AG04450 (cell line): ENCODE measurements at regions not wholly inside any gene's neighbourhood (a gene's known extent, or its start where the extent isn't known, plus 50 kb on each side); places are given as distances from the start of the nearest gene placed in this dataset.
A peak's percentile ranks its signal among the peaks of the same experiment; 100 is the strongest.

Source experiments
- CTCF ChIA-PET: fragments of 300-600, 350-600 bp; formaldehyde crosslinking; extraction: SDS; loops from one replicate; lab custom pipeline; 2022; ENCODE audit warnings: antibody characterized with exemption, inconsistent platforms; lab: Charles Lee
- POLR2A ChIA-PET: fragments of 350-600 bp; formaldehyde crosslinking; extraction: SDS; loops from one replicate; lab custom pipeline; 2021; ENCODE audit warnings: antibody characterized with exemption, inconsistent platforms; lab: Yijun Ruan, JAX
- DNase-seq: peaks from one replicate; pipeline ENCODE4 v3.0.0-alpha.2; 2011; ENCODE audit warnings: low read depth, low spot score
- H3K27ac ChIP-seq: one replicate; pipeline ENCODE4 v1.5.1; 2012; ENCODE audit warnings: low read depth, low read length, control low read depth
- H3K27me3 ChIP-seq: one replicate; pipeline ENCODE4 v1.6.0; 2012; ENCODE audit warnings: low read length; ENCODE audit not compliant: control insufficient read depth, insufficient read depth
- H3K4me3 ChIP-seq: 2 replicates; pipeline ENCODE4 v1.5.1; 2011; ENCODE audit warnings: mild to moderate bottlenecking, low read depth, low read length, control low read depth
- H3K9me3 ChIP-seq: 2 replicates; pipeline ENCODE4 v1.5.1; 2012; ENCODE audit warnings: low read length; ENCODE audit not compliant: control insufficient read depth, insufficient read depth
- TF ChIP-seq, protein P1 (sequence below): IDR thresholded peaks from 2 replicates; pipeline ENCODE4 v1.5.1; 2011; ENCODE audit warnings: low read depth, low read length, control low read depth, inconsistent platforms

DNA sequence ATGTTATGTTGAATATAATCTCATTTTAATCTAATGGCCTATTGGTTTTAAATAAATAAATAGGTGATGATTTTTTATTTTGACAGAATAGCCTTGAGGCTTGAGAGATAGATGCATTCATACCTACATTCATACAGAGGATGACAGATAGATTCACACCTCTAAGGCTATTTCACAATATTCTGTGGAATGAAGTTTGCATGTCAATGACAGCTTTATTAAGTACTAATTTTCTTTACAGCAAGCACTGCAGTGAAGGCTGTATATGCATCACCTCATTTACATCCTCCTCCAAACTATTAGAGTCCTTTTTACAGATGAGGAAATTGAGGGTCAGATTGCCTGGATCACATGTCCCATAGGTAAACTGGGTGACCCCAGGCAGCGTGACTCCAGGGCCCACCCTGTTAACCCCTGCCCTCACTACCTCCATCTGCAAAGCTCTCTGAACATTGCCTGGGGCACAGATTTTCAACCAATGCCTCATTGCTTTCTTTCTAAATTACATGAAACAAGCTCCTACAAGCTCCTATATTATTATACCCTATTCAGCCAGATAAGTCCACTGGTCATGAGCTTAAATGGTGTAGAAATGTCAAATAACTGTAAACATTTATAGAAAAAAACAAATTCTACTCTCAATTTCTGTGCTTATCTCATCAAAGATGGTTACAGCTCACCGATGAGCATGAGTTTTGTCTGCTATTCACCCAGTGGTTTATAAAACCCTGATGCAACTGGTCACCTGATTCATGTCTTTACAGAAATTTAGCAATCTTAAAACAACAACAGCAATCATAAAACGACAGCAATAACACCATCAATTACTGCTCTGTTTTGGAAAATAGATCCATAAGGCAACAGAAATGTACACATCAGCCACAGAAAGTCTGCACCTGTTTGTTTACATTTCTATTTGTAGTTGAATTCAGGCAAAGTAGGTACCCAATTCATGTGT is 338.0 kb downstream of the NSG2 start:
- Histone ChIP-seq H3K27ac (peak overlapping the region; percentile 13), H3K27me3 (no peaks in the 10 kb centered on the region), H3K4me3 (no peak overlapping the region), H3K9me3 (peaks cover 10% of the 10 kb centered on the region)
- ChIA-PET CTCF (interaction anchor here (1.0 to 1.4 kb wide), 2 partner anchors 56 to 66 kb away, joined by 3 to 8 read pairs; no protein-coding TSS in a partner anchor), POLR2A (no interaction called here)
- no peak for DNase-seq
- TF ChIP-seq, protein P1, sequence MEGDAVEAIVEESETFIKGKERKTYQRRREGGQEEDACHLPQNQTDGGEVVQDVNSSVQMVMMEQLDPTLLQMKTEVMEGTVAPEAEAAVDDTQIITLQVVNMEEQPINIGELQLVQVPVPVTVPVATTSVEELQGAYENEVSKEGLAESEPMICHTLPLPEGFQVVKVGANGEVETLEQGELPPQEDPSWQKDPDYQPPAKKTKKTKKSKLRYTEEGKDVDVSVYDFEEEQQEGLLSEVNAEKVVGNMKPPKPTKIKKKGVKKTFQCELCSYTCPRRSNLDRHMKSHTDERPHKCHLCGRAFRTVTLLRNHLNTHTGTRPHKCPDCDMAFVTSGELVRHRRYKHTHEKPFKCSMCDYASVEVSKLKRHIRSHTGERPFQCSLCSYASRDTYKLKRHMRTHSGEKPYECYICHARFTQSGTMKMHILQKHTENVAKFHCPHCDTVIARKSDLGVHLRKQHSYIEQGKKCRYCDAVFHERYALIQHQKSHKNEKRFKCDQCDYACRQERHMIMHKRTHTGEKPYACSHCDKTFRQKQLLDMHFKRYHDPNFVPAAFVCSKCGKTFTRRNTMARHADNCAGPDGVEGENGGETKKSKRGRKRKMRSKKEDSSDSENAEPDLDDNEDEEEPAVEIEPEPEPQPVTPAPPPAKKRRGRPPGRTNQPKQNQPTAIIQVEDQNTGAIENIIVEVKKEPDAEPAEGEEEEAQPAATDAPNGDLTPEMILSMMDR = no peak

DNA sequence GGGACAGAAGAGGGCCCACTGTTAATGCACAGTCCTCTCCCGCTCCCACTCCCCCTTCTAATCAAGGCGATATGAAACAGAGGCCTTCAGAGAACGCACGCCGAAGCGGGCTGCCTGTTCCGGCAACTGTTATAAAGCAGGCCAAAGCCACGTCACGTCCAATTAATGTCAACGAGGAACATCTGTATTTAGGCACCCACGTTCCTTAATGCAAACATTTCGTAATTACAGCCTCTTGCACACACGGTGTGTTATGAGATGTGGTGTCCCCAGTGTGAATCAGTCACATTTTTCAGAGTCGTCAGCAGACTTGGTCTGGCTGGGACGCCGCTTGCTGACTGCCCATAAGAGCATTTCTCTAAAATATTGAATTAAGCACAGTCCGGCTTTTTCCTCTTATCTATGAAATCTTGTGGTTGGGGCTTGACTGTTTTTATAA is 339.0 kb downstream of the NSG2 start:
- DNase-seq = peak; percentile 55
- Histone ChIP-seq H3K9me3 (peaks cover 6% of the 10 kb centered on the region; the same call in 1 of the 2 replicates), H3K27me3 (no peaks in the 10 kb centered on the region), H3K27ac (peak overlapping the region; percentile 70), H3K4me3 (no peak overlapping the region)
- POLR2A ChIA-PET = no interaction called here
- CTCF ChIA-PET = interaction anchor here (1.2 kb wide), 1 partner anchor 18 kb away, joined by 3 read pairs; no protein-coding TSS in a partner anchor
- TF ChIP-seq, protein P1 = no peak

DNA sequence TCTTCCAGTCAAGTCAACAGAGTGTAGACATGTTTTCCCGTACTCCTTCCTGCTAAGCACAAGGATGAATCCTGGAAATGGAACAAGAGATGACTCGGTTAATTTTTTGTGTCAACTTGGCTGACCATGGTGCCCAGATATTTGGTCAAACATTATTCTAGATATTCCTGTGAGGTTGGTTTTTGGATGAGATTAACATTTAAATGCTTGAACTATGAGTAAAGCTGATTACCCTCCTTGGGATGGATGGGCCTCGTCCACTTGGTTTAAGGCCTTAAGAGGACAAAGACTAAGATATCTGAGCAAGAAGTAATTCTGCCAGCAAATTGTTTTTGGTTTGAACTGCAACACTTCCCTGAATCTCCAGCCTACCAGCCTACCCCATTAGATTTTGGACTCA is 338.1 kb upstream of the MSX2 start:
- peaks cover 5% of the 10 kb centered on the region for H3K27me3 ChIP-seq
- TF ChIP-seq, protein P1 = no peak
- H3K27ac ChIP-seq = no peak overlapping the region
- ChIA-PET POLR2A (no interaction called here), CTCF (no interaction called here)
- no peak for DNase-seq
- no peak overlapping the region for H3K4me3 ChIP-seq
- H3K9me3 ChIP-seq = peaks cover 6% of the 10 kb centered on the region; the same call in 1 of the 2 replicates

DNA sequence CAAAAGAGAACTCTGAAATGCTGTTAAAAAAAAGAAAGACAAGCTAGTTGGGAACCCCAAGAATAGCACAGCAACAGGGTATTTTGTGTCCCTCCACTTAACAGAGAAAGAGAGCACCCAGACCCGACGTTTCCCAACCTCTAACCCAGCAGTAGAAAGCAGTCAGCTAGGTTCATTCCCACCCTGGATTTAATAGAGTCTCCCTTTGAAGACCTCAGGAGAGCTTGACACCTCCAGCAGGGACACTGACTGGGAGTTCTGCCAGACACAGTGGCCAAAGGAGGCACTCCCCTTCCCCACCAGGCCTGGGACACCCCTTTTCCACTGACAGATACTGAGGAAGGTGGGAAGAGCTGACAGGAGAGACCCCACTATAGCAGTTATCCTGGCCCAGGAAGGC is 337.5 kb upstream of the MSX2 start:
- DNase-seq = no peak
- no peak overlapping the region for H3K27ac ChIP-seq
- peaks cover 5% of the 10 kb centered on the region for H3K27me3 ChIP-seq
- CTCF ChIA-PET = interaction anchor here (0.7 to 1.0 kb wide), 2 partner anchors 23 to 75 kb away, joined by 3 read pairs; no protein-coding TSS in a partner anchor
- peaks cover 6% of the 10 kb centered on the region; the same call in 1 of the 2 replicates for H3K9me3 ChIP-seq
- TF ChIP-seq, protein P1 = no peak
- POLR2A ChIA-PET = no interaction called here
- no peak overlapping the region for H3K4me3 ChIP-seq

GRCh38 chr5:174387448-174387847 is 336.9 kb upstream of the MSX2 start:
- no peak overlapping the region for H3K27ac ChIP-seq
- H3K9me3 ChIP-seq = peaks cover 2% of the 10 kb centered on the region; the same call in 1 of the 2 replicates
- H3K27me3 ChIP-seq = peaks cover 5% of the 10 kb centered on the region
- ChIA-PET POLR2A (no interaction called here), CTCF (interaction anchor here (0.7 to 1.0 kb wide), 2 partner anchors 22 to 76 kb away, joined by 3 read pairs; no protein-coding TSS in a partner anchor)
- DNase-seq = no peak
- TF ChIP-seq, protein P1 = no peak
- H3K4me3 ChIP-seq = no peak overlapping the region
